GM12864 (cell line): ENCODE measurements at regions not wholly inside any gene's neighbourhood (a gene's known extent, or its start where the extent isn't known, plus 50 kb on each side); places are given as distances from the start of the nearest gene placed in this dataset.

Experiments
- DNase-seq: peaks from one replicate; pipeline ENCODE4 v3.0.0-alpha.2; 2011; ENCODE audit warnings: low read depth
- H3K4me3 ChIP-seq: 2 replicates; pipeline ENCODE4 v1.5.1; 2011; ENCODE audit warnings: mild to moderate bottlenecking, low read depth, low read length, control low read depth
- CTCF ChIP-seq: IDR thresholded peaks from 2 replicates; pipeline ENCODE4 v1.5.1; 2011; ENCODE audit warnings: low read depth, mild to moderate bottlenecking, moderate library complexity, low read length, control low read depth, inconsistent platforms; ENCODE audit errors: missing control alignments

- DNase-seq, result no peak
- no peak overlapping the region for H3K4me3 ChIP-seq
- no peak for TF ChIP-seq CTCF
These were observed 1151.4 kb upstream of the TMEM132C start for GRCh38 chr12:127115468-127116035.

- no peak for DNase-seq
- no peak overlapping the region for H3K4me3 ChIP-seq
- no peak for TF ChIP-seq CTCF
These were observed 1148.7 kb upstream of the TMEM132C start for GRCh38 chr12:127118251-127118650.

- no peak for DNase-seq
- no peak for TF ChIP-seq CTCF
- H3K4me3 ChIP-seq, result no peak overlapping the region
These were observed 1147.3 kb upstream of the TMEM132C start for GRCh38 chr12:127119600-127120140.

GRCh38 chr12:127120851-127121250 is 1146.1 kb upstream of the TMEM132C start:
- no peak overlapping the region for H3K4me3 ChIP-seq
- no peak for TF ChIP-seq CTCF
- no peak for DNase-seq

- no peak for DNase-seq
- H3K4me3 ChIP-seq, result no peak overlapping the region
- TF ChIP-seq CTCF, result no peak
These were observed 1145.4 kb upstream of the TMEM132C start for GRCh38 chr12:127121494-127122084.

GRCh38 chr12:127125607-127126259 is 1141.2 kb upstream of the TMEM132C start:
- no peak for DNase-seq
- H3K4me3 ChIP-seq, result no peak overlapping the region

More at GRCh38 chr12:127125607-127126259, 1141.2 kb upstream of the TMEM132C start:
- no peak for TF ChIP-seq CTCF
